ENCODE measurements at regions not wholly inside any gene's neighbourhood (a gene's known extent, or its start where the extent isn't known, plus 50 kb on each side); places are given as distances from the start of the nearest gene placed in this dataset.

- TF ChIP-seq, protein P1, sequence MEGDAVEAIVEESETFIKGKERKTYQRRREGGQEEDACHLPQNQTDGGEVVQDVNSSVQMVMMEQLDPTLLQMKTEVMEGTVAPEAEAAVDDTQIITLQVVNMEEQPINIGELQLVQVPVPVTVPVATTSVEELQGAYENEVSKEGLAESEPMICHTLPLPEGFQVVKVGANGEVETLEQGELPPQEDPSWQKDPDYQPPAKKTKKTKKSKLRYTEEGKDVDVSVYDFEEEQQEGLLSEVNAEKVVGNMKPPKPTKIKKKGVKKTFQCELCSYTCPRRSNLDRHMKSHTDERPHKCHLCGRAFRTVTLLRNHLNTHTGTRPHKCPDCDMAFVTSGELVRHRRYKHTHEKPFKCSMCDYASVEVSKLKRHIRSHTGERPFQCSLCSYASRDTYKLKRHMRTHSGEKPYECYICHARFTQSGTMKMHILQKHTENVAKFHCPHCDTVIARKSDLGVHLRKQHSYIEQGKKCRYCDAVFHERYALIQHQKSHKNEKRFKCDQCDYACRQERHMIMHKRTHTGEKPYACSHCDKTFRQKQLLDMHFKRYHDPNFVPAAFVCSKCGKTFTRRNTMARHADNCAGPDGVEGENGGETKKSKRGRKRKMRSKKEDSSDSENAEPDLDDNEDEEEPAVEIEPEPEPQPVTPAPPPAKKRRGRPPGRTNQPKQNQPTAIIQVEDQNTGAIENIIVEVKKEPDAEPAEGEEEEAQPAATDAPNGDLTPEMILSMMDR (conservative IDR thresholded peaks at IDR 0.05; ENCODE audit: low read depth, low read length), result no peak
- no peak for TF ChIP-seq EZH2 (IDR thresholded peaks at IDR 0.05; ENCODE audit: borderline replicate concordance, low read depth, low read length, poor library complexity, severe bottlenecking)
Measured at GRCh38 chr10:42986633-42987032, 90.2 kb upstream of the RET start.

All from A673 (cell line).